Fibroblast of skin of left quadriceps (primary cell): ENCODE measurements at regions not wholly inside any gene's neighbourhood (a gene's known extent, or its start where the extent isn't known, plus 50 kb on each side); places are given as distances from the start of the nearest gene placed in this dataset.
A peak's percentile ranks its signal among the peaks of the same experiment; 100 is the strongest.

Experiments used
- DNase-seq, 2 experiments: peaks; one replicate each; pipeline ENCODE4 v3.0.0-alpha.2; 2013; ENCODE audit warnings: low read depth in 2 of 2

DNA sequence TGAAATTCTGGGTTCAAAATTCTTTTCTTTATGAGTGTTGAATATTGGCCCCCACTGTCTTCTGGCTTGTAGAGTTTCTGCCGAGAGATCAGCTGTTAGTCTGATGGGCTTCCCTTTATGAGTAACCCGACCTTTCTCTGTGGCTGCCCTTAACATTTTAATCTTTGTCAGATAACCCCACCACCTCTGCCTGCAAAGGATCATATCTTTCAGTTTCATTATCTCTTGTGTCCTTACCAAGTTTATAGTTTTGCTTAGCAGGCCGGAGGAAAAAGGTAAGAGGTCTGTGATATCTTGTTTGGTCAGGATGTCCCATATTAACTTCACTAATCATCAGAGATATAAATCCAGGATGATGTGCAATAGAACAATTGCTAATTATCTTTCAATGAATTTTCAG is 970.2 kb upstream of the TYRP1 start:
- DNase-seq = no peak

DNA sequence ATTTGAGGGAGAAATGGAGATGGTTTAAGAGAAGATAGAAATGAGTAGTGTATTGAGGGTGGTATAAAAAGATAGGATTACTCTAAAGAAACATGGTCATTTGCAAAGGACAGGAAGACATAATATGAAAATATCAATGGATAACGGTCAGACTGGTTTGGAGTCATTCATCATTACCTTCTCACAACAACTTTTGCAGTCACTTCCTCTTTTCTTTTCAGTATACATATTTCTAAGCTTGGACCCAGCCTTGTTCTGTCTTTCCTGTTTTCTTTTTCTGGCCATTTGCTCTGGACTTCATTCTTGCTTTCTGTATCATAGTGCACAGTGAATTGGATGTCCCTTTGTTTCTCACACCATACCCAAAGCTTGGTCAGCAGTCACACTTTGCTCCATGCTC is 966.5 kb upstream of the TYRP1 start:
- DNase-seq = no peak

DNA sequence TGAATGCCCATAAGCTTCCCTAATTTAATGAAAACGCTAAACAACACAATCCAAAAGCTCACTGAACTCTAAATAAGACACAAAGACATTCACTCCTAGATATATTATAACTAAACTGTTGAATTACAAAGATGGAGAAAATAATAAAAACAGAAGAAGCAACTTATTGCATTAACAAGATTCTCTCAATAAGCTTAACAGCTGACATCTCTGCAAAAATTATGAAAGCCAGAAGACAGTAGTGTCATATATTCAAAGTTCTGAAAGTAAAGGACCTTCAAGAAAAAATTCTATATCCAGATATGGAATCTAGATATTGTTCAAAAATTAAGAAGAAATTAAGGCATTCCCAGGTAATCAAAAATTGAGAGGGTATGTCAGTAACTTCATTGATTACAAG is 957.8 kb upstream of the TYRP1 start:
- DNase-seq = no peak

DNA sequence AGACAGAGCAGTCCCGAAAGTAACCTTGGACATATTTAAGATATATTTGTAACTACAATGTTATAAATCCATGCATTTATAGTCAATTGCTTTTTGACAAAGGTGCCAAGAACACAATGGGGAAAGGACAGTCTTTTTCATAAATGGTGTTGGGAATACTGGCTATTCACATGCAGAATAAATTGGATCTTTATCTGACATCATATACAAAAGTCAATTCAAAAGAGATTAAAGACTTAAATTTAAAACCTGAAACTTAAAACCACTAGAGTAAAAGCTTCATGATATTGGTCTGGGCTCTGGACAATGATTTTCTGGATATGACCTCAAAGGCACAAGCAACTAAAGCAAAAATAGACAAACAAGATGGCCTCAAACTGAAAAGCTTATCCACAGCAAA is 950.7 kb upstream of the TYRP1 start:
- DNase-seq = no peak

DNA sequence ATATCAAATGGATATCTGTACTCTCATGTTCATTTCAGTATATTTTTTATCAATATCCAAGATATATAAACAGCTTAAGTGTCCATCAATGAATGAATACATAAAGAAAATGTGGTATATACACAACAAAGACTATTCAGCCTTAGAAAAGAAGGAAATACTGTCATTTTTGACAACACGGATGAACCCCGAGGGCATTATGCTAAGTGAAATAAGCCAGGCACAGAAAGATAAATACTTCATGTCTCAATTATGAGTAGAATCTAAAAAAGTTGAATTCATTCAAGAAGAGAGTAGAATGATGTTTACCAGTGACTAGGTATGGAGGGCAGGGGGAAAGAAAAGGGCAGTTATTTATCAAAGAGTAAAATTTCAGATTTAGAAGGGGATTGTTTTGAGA is 949.8 kb upstream of the TYRP1 start:
- DNase-seq = no peak

DNA sequence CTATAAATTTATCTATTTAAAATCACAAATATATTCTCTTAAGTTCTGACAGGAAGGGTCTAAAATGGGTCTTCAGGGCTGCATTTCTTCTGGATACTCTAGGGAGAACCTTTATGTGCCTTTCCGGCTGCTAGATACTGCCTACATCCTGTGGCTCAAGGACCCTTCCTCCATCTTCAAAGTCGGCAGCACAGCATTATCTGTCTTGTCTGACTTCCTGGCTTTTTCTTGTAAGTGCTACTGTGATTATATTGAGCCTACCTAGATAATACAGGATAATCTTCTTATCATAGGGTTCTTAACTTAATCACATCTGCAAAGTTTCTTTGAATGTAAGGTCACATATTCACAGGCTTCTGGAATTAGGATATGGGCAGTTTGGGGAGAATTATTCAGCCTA is 943.8 kb upstream of the TYRP1 start:
- no peak for DNase-seq

DNA sequence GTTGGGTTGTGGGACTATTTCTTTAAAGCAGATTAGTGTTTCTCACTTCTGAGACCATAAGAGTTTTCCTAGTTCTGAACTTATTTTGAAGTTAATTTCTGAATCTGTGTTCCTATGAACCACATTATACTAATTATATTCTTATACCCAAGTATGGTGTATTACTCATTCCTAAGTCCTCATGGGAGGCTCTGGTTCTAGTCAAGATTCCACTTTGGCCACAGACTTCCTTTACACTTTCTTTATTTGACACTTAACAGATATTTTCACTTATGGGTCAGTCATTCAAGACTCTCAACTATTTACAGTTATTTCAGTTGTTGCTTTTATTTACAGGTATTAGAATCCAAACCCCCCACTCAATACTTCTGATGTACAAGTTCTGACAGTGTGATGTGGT is 937.2 kb upstream of the TYRP1 start:
- DNase-seq = peak in 1 of 2 experiments; percentile 0

DNA sequence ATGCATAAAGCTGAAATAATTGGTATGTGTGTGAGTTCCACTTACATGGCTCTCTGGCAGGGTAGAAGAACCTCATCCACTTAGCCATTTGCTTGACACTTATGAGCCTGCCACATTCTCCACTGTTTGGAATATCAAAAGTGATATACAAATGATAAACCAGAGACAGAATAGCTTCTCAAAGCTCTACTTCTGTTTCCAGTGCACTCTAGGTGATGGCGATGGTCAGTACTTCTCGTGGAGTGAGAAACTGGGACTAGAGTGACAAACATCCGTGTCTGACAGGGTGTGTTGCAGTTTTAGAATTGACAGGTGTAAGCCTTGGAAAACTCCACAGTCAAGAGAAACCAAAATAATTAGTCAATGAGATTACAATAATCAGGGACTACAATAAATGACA is 935.8 kb upstream of the TYRP1 start:
- DNase-seq = no peak

DNA sequence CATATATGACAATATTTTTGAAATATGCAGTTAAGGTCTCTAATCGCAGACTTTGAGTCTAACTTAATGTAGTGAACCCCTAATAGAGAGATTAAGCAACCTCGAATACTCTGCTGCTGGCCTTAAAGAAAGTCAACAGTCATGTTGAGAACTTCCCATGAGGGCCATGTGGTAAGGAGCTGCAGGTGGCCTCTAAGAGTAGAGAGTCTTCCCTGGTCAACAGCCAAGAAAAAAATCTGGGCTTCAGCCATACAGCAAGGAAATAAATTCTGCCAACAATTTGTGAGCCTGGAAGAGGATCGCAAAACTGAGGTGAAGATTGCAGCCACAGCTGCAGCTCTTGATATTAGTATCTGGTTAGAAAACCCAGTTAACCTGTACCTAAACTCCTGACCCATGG is 935.2 kb upstream of the TYRP1 start:
- no peak for DNase-seq

DNA sequence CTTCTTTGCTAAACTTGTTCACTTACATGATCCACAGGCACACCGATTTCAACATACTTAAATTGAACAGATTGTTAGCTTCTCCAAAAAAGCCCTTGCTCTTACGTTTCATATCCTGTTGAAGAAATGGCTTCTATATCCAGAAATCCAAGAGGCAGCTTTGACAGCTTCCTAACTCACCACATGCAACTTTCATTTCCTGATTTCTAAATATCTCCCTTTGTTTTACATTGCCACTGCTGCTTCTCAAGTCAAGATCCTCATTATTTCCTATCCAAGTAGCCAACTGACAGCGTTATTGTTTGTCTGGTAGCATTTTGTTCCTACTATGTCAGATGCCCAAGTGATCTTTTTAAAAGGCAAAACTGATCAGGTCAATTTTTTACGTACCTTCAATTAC is 913.2 kb upstream of the TYRP1 start:
- DNase-seq = no peak

DNA sequence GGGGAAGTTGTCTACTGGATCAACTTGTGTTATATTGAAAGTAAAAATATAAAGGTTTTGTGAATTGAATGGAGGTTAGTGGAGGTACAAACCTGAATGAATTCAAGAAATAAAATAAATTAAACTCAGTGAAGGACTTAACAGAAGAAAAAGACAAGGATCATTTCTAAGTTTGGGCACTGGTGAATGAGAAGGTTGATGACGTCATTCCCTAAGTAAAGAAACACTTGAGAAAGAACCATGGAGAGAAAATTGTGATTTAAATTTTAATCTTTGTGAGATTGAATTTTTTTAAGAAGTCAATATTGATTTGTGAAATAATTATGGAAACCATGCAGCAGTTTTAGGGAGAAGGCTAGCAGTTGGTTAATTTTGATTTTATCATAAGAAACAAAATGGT is 900.3 kb upstream of the TYRP1 start:
- no peak for DNase-seq

DNA sequence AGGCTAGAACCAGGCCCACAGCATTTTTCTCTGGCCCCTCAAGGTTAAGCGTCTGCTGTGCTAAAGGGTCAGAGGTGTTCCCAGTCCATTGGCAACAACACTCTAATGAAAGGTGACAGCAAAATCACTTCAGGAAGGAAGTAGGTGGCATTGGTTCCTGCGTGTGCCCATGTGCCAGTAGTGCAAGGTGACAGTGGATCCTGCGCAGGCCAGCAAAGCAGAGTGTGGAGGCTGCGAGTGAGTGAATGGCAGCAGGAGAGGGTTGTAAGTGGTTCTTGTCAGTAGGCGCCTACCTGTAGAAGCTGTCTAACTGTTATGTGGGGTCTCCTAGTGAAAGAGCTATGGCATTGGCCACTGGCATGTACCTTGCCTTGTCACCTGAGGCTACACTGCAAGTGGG is 898.2 kb upstream of the TYRP1 start:
- DNase-seq = no peak

DNA sequence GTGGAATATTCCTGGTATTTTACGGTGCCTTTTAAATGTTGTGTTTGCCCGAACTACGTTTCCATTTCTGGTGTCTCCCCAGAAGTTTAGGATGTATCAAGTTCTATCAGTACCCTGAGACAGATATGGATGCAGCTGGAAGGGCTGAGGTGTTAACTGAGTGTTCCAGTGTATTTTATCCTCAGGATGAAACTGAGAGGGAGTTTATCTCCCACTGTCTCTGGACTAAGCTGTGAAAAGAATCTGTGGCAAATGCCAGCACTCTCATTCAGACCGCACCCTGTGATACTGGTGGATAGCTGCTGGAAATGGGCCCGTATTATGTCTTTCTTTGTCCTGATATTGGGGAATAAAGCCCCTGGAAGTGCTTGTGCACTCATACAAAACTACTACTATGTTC is 887.2 kb upstream of the TYRP1 start:
- no peak for DNase-seq

DNA sequence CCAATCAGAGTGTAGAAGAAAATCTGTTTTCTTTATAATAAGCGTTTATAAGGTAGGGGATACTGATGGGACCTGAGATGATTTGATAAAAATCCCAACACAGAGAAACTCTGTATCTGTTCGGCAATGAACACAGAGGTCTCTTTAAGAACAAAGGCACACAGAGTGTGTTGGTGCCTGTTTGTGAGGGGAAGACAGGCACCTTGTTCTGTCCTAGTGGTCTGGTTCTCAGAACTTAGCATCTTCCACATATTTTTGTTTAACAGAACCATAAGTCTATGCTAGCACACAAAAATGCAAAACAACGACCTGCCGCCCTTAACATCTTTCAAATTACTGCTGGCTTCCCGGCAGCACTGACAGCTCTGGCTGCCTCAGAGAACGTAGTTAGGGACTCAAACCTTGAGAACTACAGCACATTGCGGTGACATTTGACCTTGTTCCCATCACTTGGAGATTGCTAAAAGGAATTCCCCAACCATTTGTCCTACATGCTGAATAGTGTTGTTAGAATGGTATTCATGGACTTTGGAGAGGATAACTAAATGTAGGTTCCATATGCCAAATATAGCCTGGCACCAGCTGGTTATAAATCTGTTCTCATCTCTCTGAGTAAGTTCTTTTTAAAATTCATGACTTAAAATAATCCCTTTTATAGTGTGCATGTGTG is 871.7 kb upstream of the TYRP1 start:
- DNase-seq = no peak

DNA sequence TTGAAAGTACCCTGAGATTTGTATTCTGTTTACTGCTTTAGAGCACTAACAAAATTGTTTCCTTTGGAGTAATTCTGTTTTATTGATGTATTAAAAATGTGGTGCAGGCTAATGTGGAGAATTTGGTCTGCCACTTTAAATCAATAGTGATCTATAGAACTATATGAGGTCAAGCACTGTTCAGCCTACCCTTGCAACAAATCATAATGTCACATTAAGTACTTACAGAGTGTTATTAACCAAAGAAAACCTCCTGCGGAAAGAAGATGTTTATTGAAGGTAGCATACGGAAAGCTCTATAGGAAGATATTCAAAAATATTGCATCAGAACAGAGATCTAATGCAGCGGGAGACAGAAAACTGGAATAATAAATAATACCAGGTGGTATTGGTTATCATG is 865.0 kb upstream of the TYRP1 start:
- DNase-seq = no peak

DNA sequence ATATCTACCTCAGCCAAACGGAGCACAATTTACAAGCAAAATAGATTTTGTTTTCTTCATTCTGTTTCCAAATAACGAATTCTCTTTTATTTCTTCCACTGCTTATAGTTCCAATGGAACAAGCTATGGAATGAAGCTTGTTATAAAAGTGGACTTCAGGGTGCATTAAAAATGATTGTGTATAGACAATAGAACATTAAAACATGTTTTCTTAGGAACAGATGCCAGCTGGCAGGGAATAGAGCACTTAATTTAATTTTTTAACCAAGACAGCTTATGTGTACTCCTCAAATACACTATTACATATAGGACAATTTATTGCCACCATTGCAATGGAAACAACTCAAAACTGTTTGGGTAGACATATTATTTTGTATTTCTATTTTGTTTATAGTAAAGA is 860.1 kb upstream of the TYRP1 start:
- DNase-seq = no peak

DNA sequence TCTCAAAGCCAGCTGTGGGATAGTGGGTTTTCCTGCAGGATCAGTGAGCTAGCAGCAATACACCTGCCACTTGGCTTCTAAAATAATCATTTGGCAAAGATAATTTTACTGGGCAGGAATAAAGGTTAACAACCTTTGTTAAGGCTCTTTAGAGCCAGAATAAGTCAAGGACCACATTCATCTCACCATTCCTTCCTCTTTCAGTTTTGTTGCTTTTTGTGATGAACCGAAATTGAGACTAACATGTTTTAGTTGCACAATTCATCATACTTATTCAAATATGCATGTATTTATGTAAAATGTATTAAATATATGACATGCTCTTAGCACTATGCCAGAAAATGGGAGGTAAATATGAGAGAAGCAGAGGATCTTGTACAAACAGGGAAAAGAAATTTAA is 824.4 kb upstream of the TYRP1 start:
- no peak for DNase-seq

DNA sequence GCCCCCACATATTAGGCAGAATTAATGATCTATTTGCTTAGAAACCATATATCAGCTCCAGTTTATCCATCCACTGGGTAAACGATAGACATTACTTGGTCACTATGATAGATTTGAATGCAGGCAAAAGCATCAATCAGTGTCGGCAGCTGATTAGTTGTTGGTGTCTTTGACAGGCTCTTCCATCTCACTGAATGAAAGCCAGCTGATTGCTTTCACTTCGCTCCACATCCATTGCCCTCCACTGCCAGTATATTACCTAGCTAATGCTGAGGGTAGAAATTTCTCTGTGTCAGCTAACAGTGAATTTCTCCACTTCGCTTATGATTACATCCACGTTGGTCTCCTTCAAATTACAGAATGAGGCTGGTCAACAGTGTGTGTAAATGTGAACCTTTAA is 821.3 kb upstream of the TYRP1 start:
- DNase-seq = no peak

DNA sequence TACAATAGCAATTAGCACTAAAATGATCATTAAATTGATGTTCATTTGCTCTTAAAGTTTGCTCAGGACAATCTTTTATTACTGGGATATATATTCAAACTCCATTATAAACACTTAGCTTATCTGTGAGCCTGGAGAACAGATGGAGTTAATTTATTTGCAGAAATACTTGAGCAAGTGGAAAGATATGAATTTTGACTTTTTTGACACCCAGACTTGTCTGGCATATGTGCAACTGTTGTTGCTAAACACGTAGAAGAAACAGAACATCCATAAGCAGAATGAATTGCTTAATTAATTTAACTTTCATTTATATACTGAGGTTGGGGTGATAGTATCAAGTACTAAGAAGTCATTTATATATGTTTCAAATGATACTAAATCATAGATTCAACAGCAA is 820.7 kb upstream of the TYRP1 start:
- DNase-seq = no peak

DNA sequence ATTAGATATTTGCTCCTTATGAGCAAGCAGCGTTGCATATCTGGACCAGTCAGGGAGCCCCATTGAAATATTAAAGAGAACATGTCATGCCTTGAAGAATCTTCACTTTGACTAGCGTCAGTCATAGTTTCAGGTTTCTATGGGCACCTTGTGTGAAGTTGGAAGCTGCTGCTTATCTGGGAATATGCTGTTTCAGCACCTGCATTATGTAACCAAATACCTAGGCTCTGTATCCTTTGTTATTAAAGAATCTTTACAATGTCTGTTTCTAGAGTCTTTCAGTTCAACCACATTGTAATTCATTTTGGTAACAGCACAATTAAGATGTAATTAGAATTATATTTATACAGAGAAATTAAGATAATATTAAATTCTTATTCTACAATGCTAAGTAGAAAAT is 818.8 kb upstream of the TYRP1 start:
- no peak for DNase-seq

DNA sequence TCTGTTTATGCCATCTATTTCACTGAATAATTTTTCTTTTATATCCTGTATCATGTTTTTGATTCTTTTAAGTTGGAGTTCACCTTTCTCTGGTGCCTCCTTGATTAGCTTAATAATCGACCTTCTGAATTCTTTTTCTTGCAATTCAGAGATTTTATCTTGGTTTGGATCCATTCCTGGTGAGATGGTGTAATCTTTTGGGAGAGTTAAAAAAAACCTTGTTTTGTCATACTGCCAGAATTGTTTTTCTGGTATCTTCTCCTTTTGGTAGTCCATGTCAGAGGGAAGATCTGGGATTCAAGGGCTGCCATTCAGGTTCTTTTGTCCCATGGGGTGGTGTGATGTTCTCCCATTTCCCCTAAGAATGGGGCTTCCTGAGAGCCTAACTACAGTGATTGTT is 800.8 kb upstream of the TYRP1 start:
- peak; percentile 14 to 28 for DNase-seq

DNA sequence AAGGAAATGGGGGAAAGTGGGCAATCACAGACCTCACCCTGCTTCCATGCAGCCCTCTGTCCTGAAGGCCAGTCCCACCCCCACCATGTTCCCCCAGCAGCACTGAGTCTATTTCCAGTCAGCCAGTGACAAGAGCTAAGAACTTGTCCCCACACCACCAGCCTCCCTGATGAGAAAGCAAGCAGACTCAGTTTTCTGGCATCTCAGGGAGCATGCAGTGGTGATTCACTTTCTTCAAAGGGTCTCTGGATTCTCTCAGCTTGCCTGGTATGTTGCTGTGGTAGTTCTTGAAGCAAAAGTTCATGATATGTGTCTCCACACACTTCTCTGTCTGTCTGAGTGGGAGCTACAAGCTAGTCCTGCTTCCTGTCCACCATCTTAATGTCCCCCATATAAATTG is 799.9 kb upstream of the TYRP1 start:
- peak; percentile 65 to 69 for DNase-seq

DNA sequence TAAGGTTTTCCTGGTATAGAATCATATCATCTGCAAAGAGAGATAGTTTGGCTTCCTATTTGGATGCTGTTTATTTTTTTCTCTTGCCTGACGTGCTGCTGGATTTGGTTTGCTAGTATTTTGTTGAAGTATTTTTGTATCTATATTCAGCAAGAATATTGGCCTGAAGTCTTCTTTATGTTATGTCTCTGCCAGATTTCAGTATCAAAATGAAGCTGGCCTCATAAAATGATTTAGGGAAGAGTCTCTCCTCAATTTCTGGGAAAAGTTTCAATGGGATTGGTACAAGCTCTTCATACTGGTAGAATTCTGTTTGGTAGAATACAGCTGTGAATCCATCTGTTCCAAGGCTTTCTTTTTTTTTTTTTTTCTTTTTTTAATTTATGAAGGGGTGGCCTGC is 799.0 kb upstream of the TYRP1 start:
- no peak for DNase-seq

DNA sequence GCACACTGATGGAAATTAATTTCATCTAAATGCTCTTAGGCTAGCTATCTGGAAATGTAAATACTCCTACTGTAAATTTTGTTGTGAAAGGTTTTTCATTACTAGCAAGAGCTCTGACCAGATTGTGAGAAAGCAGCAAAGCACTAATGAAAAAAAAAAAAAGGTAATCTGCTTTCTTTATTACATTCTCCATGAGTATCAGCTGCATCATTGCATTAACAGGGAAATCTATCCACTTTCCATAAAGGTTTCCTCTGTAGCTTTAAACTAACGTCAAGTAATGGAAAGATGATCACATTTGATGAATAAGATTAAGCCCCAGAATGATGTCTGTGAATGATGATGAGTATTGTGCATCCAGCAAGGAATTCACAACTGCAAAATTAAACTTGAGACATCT is 790.6 kb upstream of the TYRP1 start:
- no peak for DNase-seq

DNA sequence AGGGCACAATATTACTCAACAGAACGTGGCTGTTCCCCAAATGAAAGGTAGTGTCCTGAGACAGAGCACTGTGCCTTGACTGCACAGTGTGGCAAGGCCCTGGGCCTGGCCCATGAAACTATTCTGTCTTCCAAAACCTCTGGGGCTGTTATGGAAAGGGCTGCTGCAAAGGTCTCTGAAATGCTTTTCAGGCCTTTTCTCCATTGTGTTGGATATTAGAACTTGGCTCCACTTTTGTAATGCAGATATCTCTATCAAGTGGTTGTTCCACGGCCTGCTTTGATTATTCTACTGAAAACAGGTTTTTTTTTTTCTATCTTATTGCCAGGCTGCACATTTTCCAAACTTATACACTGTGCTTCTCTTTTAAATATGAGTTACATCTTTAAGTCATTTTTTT is 777.5 kb upstream of the TYRP1 start:
- no peak for DNase-seq
